ENCODE measurements at regions not wholly inside any gene's neighbourhood (a gene's known extent, or its start where the extent isn't known, plus 50 kb on each side); places are given as distances from the start of the nearest gene placed in this dataset.

- H3K4me1 ChIP-seq (ENCODE audit: insufficient read depth, low read length) = no peaks in the 10 kb centered on the region
- H3K4me3 ChIP-seq (ENCODE audit: insufficient read depth, low read length) = no peak overlapping the region
- no peaks in the 10 kb centered on the region for H3K27me3 ChIP-seq (ENCODE audit: insufficient read depth, low read length)
- H4K20me1 ChIP-seq (ENCODE audit: insufficient read depth, low read length) = no peaks in the 10 kb centered on the region
- no peaks in the 10 kb centered on the region for H3K9me3 ChIP-seq (ENCODE audit: low read depth, low read length)
- DNase-seq (ENCODE audit: insufficient read length, low spot score, missing footprints) = no peak
- TF ChIP-seq CTCF (IDR thresholded peaks at IDR 0.05; ENCODE audit: extremely low read depth, low read depth, low read length) = no peak
- no peaks in the 10 kb centered on the region for H3K36me3 ChIP-seq (ENCODE audit: insufficient read depth, low read length)
- no peaks in the 10 kb centered on the region for H3K79me2 ChIP-seq (ENCODE audit: insufficient read depth, low read length)
- no peak overlapping the region for H2AFZ ChIP-seq (ENCODE audit: low read length)
- no peak overlapping the region for H3K4me2 ChIP-seq (ENCODE audit: insufficient read depth, low read length)
- H3K27ac ChIP-seq (ENCODE audit: low read depth, low read length) = no peak overlapping the region
These were observed 132.9 kb downstream of the ZNF621 start for GRCh38 chr3:40657623-40658022.

- no peaks in the 10 kb centered on the region for H3K79me2 ChIP-seq (ENCODE audit: insufficient read depth, low read length)
- H4K20me1 ChIP-seq (ENCODE audit: insufficient read depth, low read length) = no peaks in the 10 kb centered on the region
- DNase-seq (ENCODE audit: insufficient read length, low spot score, missing footprints) = no peak
- no peak overlapping the region for H3K4me3 ChIP-seq (ENCODE audit: insufficient read depth, low read length)
- no peaks in the 10 kb centered on the region for H3K4me1 ChIP-seq (ENCODE audit: insufficient read depth, low read length)
- H2AFZ ChIP-seq (ENCODE audit: low read length) = no peak overlapping the region
- H3K9me3 ChIP-seq (ENCODE audit: low read depth, low read length) = no peaks in the 10 kb centered on the region
- no peak overlapping the region for H3K27ac ChIP-seq (ENCODE audit: low read depth, low read length)
- no peaks in the 10 kb centered on the region for H3K27me3 ChIP-seq (ENCODE audit: insufficient read depth, low read length)
- TF ChIP-seq CTCF (IDR thresholded peaks at IDR 0.05; ENCODE audit: extremely low read depth, low read depth, low read length) = no peak
- H3K4me2 ChIP-seq (ENCODE audit: insufficient read depth, low read length) = no peak overlapping the region
- no peaks in the 10 kb centered on the region for H3K36me3 ChIP-seq (ENCODE audit: insufficient read depth, low read length)
These were observed 133.5 kb downstream of the ZNF621 start for GRCh38 chr3:40658305-40658704.

- H3K79me2 ChIP-seq (ENCODE audit: insufficient read depth, low read length) = no peaks in the 10 kb centered on the region
- H4K20me1 ChIP-seq (ENCODE audit: insufficient read depth, low read length) = no peaks in the 10 kb centered on the region
- no peaks in the 10 kb centered on the region for H3K9me3 ChIP-seq (ENCODE audit: low read depth, low read length)
These were observed 135.8 kb downstream of the ZNF621 start for GRCh38 chr3:40660554-40660953.

GRCh38 chr3:40661284-40661683, 136.5 kb downstream of the ZNF621 start:
- Histone ChIP-seq H2AFZ (ENCODE audit: low read length) (no peak overlapping the region), H3K79me2 (ENCODE audit: insufficient read depth, low read length) (no peaks in the 10 kb centered on the region), H3K4me3 (ENCODE audit: insufficient read depth, low read length) (no peak overlapping the region), H3K9me3 (ENCODE audit: low read depth, low read length) (no peaks in the 10 kb centered on the region), H3K4me1 (ENCODE audit: insufficient read depth, low read length) (no peaks in the 10 kb centered on the region), H3K36me3 (ENCODE audit: insufficient read depth, low read length) (no peaks in the 10 kb centered on the region), H3K4me2 (ENCODE audit: insufficient read depth, low read length) (no peak overlapping the region), H3K27me3 (ENCODE audit: insufficient read depth, low read length) (no peaks in the 10 kb centered on the region), H3K27ac (ENCODE audit: low read depth, low read length) (no peak overlapping the region), H4K20me1 (ENCODE audit: insufficient read depth, low read length) (no peaks in the 10 kb centered on the region)
- no peak for DNase-seq (ENCODE audit: insufficient read length, low spot score, missing footprints)
- TF ChIP-seq CTCF (IDR thresholded peaks at IDR 0.05; ENCODE audit: extremely low read depth, low read depth, low read length) = no peak

More at GRCh38 chr3:40660554-40660953, 135.8 kb downstream of the ZNF621 start:
- Histone ChIP-seq H3K36me3 (ENCODE audit: insufficient read depth, low read length) (no peaks in the 10 kb centered on the region), H3K27ac (ENCODE audit: low read depth, low read length) (no peak overlapping the region), H3K4me3 (ENCODE audit: insufficient read depth, low read length) (no peak overlapping the region), H2AFZ (ENCODE audit: low read length) (no peak overlapping the region), H3K27me3 (ENCODE audit: insufficient read depth, low read length) (no peaks in the 10 kb centered on the region), H3K4me2 (ENCODE audit: insufficient read depth, low read length) (no peak overlapping the region), H3K4me1 (ENCODE audit: insufficient read depth, low read length) (no peaks in the 10 kb centered on the region)
- TF ChIP-seq CTCF (IDR thresholded peaks at IDR 0.05; ENCODE audit: extremely low read depth, low read depth, low read length) = no peak
- DNase-seq (ENCODE audit: insufficient read length, low spot score, missing footprints) = no peak
